ENCODE measurements at regions not wholly inside any gene's neighbourhood (a gene's known extent, or its start where the extent isn't known, plus 50 kb on each side); places are given as distances from the start of the nearest gene placed in this dataset.

DNA sequence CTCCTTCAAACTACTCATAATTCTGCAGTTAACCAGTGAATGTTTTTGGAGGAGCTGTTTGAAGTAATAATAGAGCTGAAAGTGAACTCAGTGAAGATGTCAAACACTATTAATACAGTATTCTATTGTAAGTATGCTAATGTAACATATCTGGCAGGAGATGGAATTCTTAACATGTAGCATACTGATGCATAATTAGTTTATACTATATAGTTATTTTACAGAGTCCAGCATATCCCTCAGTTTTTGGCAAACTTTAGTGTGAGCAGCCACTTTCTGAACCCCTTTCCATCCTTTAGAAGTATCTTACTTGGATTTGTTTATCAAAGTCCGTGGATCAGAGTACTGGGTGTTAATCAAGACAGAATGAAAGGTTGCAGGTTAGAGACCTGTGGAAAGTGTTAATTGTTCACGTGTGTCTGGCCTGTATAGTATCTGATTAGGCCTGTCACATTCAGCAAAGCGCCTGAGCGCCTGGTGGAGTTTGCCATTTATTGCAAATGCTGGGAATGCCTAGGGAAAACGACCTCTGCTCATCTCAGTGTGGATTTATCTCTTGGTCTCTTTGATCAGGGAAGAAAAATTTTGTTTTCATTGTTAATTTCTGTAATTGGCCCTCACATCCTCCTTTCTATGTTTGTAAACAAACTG lies 251.7 kb upstream of the MAD2L1 start:
- Histone ChIP-seq H3K4me1 (ENCODE audit: control insufficient read depth, insufficient read depth, low read length) (no peaks in the 10 kb centered on the region), H3K4me3 (ENCODE audit: low read length in 2 of 2) (no peak overlapping the region), H3K9me3 (ENCODE audit: control insufficient read depth in 2 of 2, low read length in 2 of 2) (no peaks in the 10 kb centered on the region), H3K27ac (ENCODE audit: low read length) (no peak overlapping the region), H3K27me3 (ENCODE audit: control insufficient read depth in 1 of 2, insufficient read depth in 2 of 2, low read length in 2 of 2) (no peaks in the 10 kb centered on the region), H3K9ac (ENCODE audit: low read length in 2 of 2) (no peak overlapping the region), H3K36me3 (ENCODE audit: control insufficient read depth in 2 of 2, insufficient read depth in 2 of 2, low read length in 2 of 2) (no peaks in the 10 kb centered on the region)

DNA sequence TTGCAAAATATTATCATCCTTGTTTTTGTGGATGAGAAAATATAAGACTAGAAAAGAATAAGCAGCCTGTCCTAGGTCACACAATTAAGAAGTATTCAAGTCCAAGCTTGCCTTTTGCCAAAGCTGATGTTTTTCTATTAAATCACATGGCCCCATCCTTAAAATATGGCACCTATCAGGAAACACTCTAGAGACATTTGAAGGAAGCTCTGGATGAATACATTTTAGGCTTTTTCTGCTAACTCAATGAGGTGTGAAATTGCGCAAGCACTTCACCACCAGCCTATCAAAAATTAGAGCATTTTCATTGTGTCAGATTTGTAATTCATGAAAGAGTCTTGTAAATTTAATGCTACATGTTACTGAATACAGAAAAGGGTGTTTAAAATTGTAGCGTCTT lies 251.1 kb upstream of the MAD2L1 start:
- H3K36me3 ChIP-seq (ENCODE audit: control insufficient read depth in 2 of 2, insufficient read depth in 2 of 2, low read length in 2 of 2), result no peaks in the 10 kb centered on the region
- H3K27ac ChIP-seq (ENCODE audit: low read length), result no peak overlapping the region
- no peaks in the 10 kb centered on the region for H3K27me3 ChIP-seq (ENCODE audit: control insufficient read depth in 1 of 2, insufficient read depth in 2 of 2, low read length in 2 of 2)
- H3K4me1 ChIP-seq (ENCODE audit: control insufficient read depth, insufficient read depth, low read length), result no peaks in the 10 kb centered on the region
- H3K4me3 ChIP-seq (ENCODE audit: low read length in 2 of 2), result no peak overlapping the region
- no peaks in the 10 kb centered on the region for H3K9me3 ChIP-seq (ENCODE audit: control insufficient read depth in 2 of 2, low read length in 2 of 2)
- H3K9ac ChIP-seq (ENCODE audit: low read length in 2 of 2), result no peak overlapping the region

DNA sequence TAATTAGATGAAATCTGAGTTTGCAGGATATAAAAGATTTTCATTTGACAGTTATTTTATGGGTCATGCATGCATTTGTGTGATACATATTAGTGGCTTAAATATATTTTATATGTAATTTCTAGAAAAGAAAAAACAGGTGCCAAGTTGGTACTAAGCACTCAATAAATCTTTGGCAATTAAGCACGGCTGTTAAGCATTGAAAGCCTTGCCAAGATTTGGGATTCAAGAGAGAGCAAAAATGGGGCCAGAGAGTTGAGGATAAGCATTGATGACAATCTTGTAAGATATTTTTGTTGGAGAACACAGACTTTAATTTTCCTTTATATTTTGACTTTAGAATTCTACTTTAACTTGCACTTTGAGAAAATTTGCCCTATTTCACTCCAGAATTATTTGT lies 249.8 kb upstream of the MAD2L1 start:
- Histone ChIP-seq H3K27me3 (ENCODE audit: control insufficient read depth in 1 of 2, insufficient read depth in 2 of 2, low read length in 2 of 2) (no peaks in the 10 kb centered on the region), H3K9me3 (ENCODE audit: control insufficient read depth in 2 of 2, low read length in 2 of 2) (no peaks in the 10 kb centered on the region), H3K4me3 (ENCODE audit: low read length in 2 of 2) (no peak overlapping the region), H3K9ac (ENCODE audit: low read length in 2 of 2) (no peak overlapping the region), H3K36me3 (ENCODE audit: control insufficient read depth in 2 of 2, insufficient read depth in 2 of 2, low read length in 2 of 2) (no peaks in the 10 kb centered on the region), H3K27ac (ENCODE audit: low read length) (no peak overlapping the region), H3K4me1 (ENCODE audit: control insufficient read depth, insufficient read depth, low read length) (no peaks in the 10 kb centered on the region)

DNA sequence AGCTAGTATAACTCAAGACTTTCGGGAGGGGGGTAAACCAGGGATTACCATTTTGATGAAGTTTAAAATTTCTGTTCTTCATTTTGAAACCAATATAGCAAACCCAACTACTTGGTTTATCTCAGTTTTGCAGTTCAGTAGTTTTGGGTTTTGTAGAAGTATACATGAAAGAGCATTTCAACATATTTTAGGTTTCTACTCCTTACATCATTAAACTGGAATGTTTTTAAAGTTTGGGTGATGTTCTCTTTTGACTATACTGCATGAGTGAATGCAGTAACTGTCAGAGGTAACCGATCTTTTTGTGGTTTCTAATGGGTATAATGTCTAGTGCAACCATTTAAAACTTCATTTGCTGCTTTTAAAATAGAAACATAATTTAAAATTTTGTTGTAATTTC lies 248.3 kb upstream of the MAD2L1 start:
- H3K36me3 ChIP-seq (ENCODE audit: control insufficient read depth in 2 of 2, insufficient read depth in 2 of 2, low read length in 2 of 2), result no peaks in the 10 kb centered on the region
- H3K4me3 ChIP-seq (ENCODE audit: low read length in 2 of 2), result no peak overlapping the region
- no peak overlapping the region for H3K9ac ChIP-seq (ENCODE audit: low read length in 2 of 2)
- H3K4me1 ChIP-seq (ENCODE audit: control insufficient read depth, insufficient read depth, low read length), result no peaks in the 10 kb centered on the region
- H3K27me3 ChIP-seq (ENCODE audit: control insufficient read depth in 1 of 2, insufficient read depth in 2 of 2, low read length in 2 of 2), result no peaks in the 10 kb centered on the region
- H3K9me3 ChIP-seq (ENCODE audit: control insufficient read depth in 2 of 2, low read length in 2 of 2), result no peaks in the 10 kb centered on the region
- H3K27ac ChIP-seq (ENCODE audit: low read length), result no peak overlapping the region

DNA sequence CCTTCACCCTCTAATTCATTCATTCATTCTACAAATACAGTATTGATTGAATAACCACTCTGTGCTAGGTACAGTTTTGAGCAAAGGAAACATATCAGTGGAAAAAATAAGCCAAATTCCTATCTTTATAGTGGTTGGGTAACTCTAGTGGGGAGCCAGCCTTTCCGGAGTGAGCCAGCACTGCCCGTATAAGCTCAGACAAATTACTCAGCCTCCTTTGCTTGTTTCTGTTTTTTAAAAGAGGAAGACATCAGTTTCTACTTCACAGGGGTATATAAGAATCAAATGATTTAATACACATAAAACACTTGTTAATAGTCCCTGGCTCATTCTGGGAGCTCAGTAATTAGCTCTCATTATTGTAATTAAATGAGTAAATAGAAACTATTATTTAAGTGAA lies 238.2 kb upstream of the MAD2L1 start:
- Histone ChIP-seq H3K27me3 (ENCODE audit: control insufficient read depth in 1 of 2, insufficient read depth in 2 of 2, low read length in 2 of 2) (no peaks in the 10 kb centered on the region), H3K4me1 (ENCODE audit: control insufficient read depth, insufficient read depth, low read length) (no peaks in the 10 kb centered on the region), H3K36me3 (ENCODE audit: control insufficient read depth in 2 of 2, insufficient read depth in 2 of 2, low read length in 2 of 2) (no peaks in the 10 kb centered on the region), H3K4me3 (ENCODE audit: low read length in 2 of 2) (no peak overlapping the region), H3K27ac (ENCODE audit: low read length) (no peak overlapping the region), H3K9me3 (ENCODE audit: control insufficient read depth in 2 of 2, low read length in 2 of 2) (no peaks in the 10 kb centered on the region), H3K9ac (ENCODE audit: low read length in 2 of 2) (no peak overlapping the region)

DNA sequence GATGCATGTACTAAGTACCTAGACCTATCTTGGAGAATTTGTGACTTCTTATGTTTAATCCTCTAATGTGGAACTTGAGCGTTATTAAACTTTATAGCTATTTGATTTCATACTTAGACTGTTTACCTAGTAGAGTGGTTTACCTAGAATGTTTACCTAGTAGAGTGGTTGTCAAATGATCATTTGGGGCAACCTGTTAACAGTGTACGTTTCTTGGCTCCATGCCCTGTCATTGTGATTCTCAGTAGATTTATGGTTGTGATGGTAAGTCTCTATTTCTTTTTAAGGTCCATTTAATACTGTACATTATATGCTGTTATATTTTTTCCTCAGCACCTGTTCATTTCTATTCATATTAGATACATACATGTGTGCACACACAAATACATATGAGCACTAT lies 233.0 kb upstream of the MAD2L1 start:
- Histone ChIP-seq H3K4me1 (ENCODE audit: control insufficient read depth, insufficient read depth, low read length) (no peaks in the 10 kb centered on the region), H3K36me3 (ENCODE audit: control insufficient read depth in 2 of 2, insufficient read depth in 2 of 2, low read length in 2 of 2) (no peaks in the 10 kb centered on the region), H3K9me3 (ENCODE audit: control insufficient read depth in 2 of 2, low read length in 2 of 2) (no peaks in the 10 kb centered on the region), H3K27me3 (ENCODE audit: control insufficient read depth in 1 of 2, insufficient read depth in 2 of 2, low read length in 2 of 2) (no peaks in the 10 kb centered on the region), H3K9ac (ENCODE audit: low read length in 2 of 2) (no peak overlapping the region), H3K4me3 (ENCODE audit: low read length in 2 of 2) (no peak overlapping the region), H3K27ac (ENCODE audit: low read length) (no peak overlapping the region)

DNA sequence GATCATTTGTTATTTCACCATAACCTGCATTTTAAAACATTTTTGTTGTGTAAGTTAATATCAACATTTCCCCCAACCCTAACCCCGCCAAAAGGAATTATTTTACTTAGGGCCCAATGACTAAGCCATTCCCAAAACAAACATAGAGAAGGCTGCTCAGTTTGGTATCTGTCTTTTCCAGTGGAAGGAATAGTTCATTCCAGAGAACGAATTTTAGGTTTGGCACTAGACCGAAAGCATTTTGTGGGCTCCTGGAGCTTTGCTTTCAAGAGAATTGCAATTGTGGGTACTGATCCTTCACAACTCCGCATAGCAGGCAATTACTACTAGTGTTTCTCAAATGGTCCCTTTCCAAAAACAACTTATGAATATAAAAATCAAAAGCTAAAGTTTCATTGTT lies 226.7 kb upstream of the MAD2L1 start:
- Histone ChIP-seq H3K27ac (ENCODE audit: low read length) (no peak overlapping the region), H3K9me3 (ENCODE audit: control insufficient read depth in 2 of 2, low read length in 2 of 2) (no peaks in the 10 kb centered on the region), H3K9ac (ENCODE audit: low read length in 2 of 2) (no peak overlapping the region), H3K27me3 (ENCODE audit: control insufficient read depth in 1 of 2, insufficient read depth in 2 of 2, low read length in 2 of 2) (no peaks in the 10 kb centered on the region), H3K4me1 (ENCODE audit: control insufficient read depth, insufficient read depth, low read length) (no peaks in the 10 kb centered on the region), H3K36me3 (ENCODE audit: control insufficient read depth in 2 of 2, insufficient read depth in 2 of 2, low read length in 2 of 2) (no peaks in the 10 kb centered on the region), H3K4me3 (ENCODE audit: low read length in 2 of 2) (no peak overlapping the region)

DNA sequence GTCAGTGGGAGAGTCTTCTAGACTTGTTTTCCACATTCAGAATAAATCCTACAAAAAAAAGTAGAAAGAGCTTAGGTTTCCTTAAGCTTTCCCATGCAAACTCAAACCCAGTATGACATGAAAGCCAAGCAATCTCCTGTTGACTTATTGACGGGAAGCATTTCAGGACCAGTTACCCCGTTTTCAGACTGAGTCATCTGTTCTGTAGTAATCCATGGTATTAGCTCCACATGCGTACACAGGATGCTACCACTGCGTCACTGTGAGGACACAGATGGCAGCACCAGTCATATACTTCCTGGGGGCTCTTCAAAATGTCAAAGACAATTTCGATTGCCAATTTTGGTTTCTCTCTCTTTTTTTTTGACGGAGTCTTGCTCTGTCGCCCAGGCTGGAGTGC lies 224.9 kb upstream of the MAD2L1 start:
- Histone ChIP-seq H3K27ac (ENCODE audit: low read length) (no peak overlapping the region), H3K9ac (ENCODE audit: low read length in 2 of 2) (no peak overlapping the region)

DNA sequence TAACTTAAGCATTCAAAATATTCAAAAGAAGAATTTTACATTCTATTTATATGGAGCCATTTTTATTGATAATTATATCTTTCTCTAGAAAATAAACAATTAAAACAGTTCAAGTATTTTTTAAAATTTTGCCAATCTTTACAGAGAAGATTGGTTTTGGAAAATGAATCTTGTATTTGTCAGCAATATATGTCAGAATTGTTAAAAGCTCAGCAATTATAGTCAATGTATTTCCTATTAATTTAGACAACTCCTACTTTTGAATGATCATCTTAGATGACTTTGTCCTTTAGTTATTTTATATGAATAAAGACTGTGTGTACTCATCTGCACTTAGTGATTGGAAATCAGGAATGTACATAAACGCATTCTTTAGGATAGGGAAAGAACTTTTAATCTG lies 223.9 kb upstream of the MAD2L1 start:
- no peaks in the 10 kb centered on the region for H3K27me3 ChIP-seq (ENCODE audit: control insufficient read depth in 1 of 2, insufficient read depth in 2 of 2, low read length in 2 of 2)
- no peak overlapping the region for H3K4me3 ChIP-seq (ENCODE audit: low read length in 2 of 2)
- no peak overlapping the region for H3K27ac ChIP-seq (ENCODE audit: low read length)
- H3K9ac ChIP-seq (ENCODE audit: low read length in 2 of 2), result no peak overlapping the region
- H3K36me3 ChIP-seq (ENCODE audit: control insufficient read depth in 2 of 2, insufficient read depth in 2 of 2, low read length in 2 of 2), result no peaks in the 10 kb centered on the region
- no peaks in the 10 kb centered on the region for H3K9me3 ChIP-seq (ENCODE audit: control insufficient read depth in 2 of 2, low read length in 2 of 2)
- no peaks in the 10 kb centered on the region for H3K4me1 ChIP-seq (ENCODE audit: control insufficient read depth, insufficient read depth, low read length)

More for the DNA sequence above, 224.9 kb upstream of the MAD2L1 start:
- Histone ChIP-seq H3K27me3 (ENCODE audit: control insufficient read depth in 1 of 2, insufficient read depth in 2 of 2, low read length in 2 of 2) (no peaks in the 10 kb centered on the region), H3K9me3 (ENCODE audit: control insufficient read depth in 2 of 2, low read length in 2 of 2) (no peaks in the 10 kb centered on the region), H3K4me3 (ENCODE audit: low read length in 2 of 2) (no peak overlapping the region), H3K4me1 (ENCODE audit: control insufficient read depth, insufficient read depth, low read length) (no peaks in the 10 kb centered on the region), H3K36me3 (ENCODE audit: control insufficient read depth in 2 of 2, insufficient read depth in 2 of 2, low read length in 2 of 2) (no peaks in the 10 kb centered on the region)

DNA sequence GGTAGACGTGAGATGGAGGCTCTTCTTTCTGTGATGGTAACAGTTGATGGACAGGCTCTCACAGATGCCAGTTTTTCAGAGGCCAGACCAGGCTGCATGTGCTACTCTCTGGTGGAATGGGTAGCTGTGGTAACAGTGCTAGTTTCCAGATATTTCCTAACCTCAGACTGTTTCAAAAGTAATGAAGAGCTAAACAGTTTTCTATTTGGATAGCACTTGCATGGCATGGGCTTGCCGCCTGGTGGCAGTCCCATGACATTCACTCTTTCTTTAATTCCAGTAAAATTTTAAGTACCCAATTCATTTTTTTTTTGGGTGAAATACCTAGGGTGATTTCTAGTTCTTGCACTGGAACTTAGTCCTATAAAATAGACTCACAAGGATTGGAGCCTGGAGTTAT lies 220.2 kb upstream of the MAD2L1 start:
- Histone ChIP-seq H3K27ac (ENCODE audit: low read length) (no peak overlapping the region), H3K36me3 (ENCODE audit: control insufficient read depth in 2 of 2, insufficient read depth in 2 of 2, low read length in 2 of 2) (no peaks in the 10 kb centered on the region), H3K27me3 (ENCODE audit: control insufficient read depth in 1 of 2, insufficient read depth in 2 of 2, low read length in 2 of 2) (no peaks in the 10 kb centered on the region), H3K9me3 (ENCODE audit: control insufficient read depth in 2 of 2, low read length in 2 of 2) (no peaks in the 10 kb centered on the region), H3K4me3 (ENCODE audit: low read length in 2 of 2) (no peak overlapping the region), H3K4me1 (ENCODE audit: control insufficient read depth, insufficient read depth, low read length) (no peaks in the 10 kb centered on the region), H3K9ac (ENCODE audit: low read length in 2 of 2) (no peak overlapping the region)

DNA sequence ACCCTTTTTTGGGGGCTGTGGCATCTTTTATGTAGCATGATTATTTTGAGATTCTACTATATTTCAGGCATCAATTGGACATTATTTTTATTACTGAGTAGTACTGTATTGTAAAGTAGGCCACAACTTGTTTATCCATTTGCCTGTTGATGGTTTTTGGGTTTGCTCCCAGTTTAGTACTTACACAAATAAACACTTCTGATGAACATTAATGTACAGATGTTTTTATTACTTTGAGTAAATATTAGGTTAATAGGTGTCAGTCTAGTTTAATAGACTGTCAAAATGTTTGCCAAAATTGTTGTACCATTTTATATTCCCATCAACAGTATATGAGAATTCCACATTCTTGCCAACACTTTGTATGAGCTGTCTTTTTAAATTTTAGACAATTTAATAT lies 214.9 kb upstream of the MAD2L1 start:
- no peaks in the 10 kb centered on the region for H3K9me3 ChIP-seq (ENCODE audit: control insufficient read depth in 2 of 2, low read length in 2 of 2)
- no peaks in the 10 kb centered on the region for H3K27me3 ChIP-seq (ENCODE audit: control insufficient read depth in 1 of 2, insufficient read depth in 2 of 2, low read length in 2 of 2)
- no peak overlapping the region for H3K4me3 ChIP-seq (ENCODE audit: low read length in 2 of 2)
- no peak overlapping the region for H3K27ac ChIP-seq (ENCODE audit: low read length)
- no peaks in the 10 kb centered on the region for H3K36me3 ChIP-seq (ENCODE audit: control insufficient read depth in 2 of 2, insufficient read depth in 2 of 2, low read length in 2 of 2)
- H3K9ac ChIP-seq (ENCODE audit: low read length in 2 of 2), result no peak overlapping the region
- H3K4me1 ChIP-seq (ENCODE audit: control insufficient read depth, insufficient read depth, low read length), result no peaks in the 10 kb centered on the region
